AG10803 (cell line): ENCODE measurements at regions not wholly inside any gene's neighbourhood (a gene's known extent, or its start where the extent isn't known, plus 50 kb on each side); places are given as distances from the start of the nearest gene placed in this dataset.

Experiments used
- DNase-seq: peaks from one replicate; pipeline ENCODE4 v3.0.0; 2010; ENCODE audit warnings: low read depth
- H3K4me3 ChIP-seq: 2 replicates; pipeline ENCODE4 v1.5.1; 2011; ENCODE audit warnings: mild to moderate bottlenecking, low read length, control low read depth
- CTCF ChIP-seq: conservative IDR thresholded peaks from 2 replicates; pipeline ENCODE4 v1.5.1; 2011; ENCODE audit warnings: mild to moderate bottlenecking, low read length, control low read depth, inconsistent platforms

- no peak for DNase-seq
- H3K4me3 ChIP-seq = no peak overlapping the region
- no peak for TF ChIP-seq CTCF
Measured at GRCh38 chr12:92362126-92362525, 216.5 kb upstream of the BTG1 start.

- H3K4me3 ChIP-seq = no peak overlapping the region
- no peak for TF ChIP-seq CTCF
- DNase-seq = no peak
Measured at GRCh38 chr12:92360543-92360942, 214.9 kb upstream of the BTG1 start.

- no peak overlapping the region for H3K4me3 ChIP-seq
- TF ChIP-seq CTCF = no peak
Measured at GRCh38 chr12:92359581-92360209, 214.0 kb upstream of the BTG1 start.

GRCh38 chr12:92357584-92358261, 212.1 kb upstream of the BTG1 start:
- no peak overlapping the region for H3K4me3 ChIP-seq
- no peak for TF ChIP-seq CTCF
- DNase-seq = no peak

More at GRCh38 chr12:92359581-92360209, 214.0 kb upstream of the BTG1 start:
- no peak for DNase-seq

GRCh38 chr12:92356425-92356824, 210.8 kb upstream of the BTG1 start:
- no peak for TF ChIP-seq CTCF
- DNase-seq = peak; percentile 32
- H3K4me3 ChIP-seq = no peak overlapping the region

GRCh38 chr12:92349635-92350034, 204.0 kb upstream of the BTG1 start:
- no peak for DNase-seq
- no peak for TF ChIP-seq CTCF
- no peak overlapping the region for H3K4me3 ChIP-seq

GRCh38 chr12:92342574-92342973, 196.9 kb upstream of the BTG1 start:
- DNase-seq = no peak
- no peak for TF ChIP-seq CTCF
- no peak overlapping the region for H3K4me3 ChIP-seq
